Caco-2 (cell line): ENCODE measurements at regions not wholly inside any gene's neighbourhood (a gene's known extent, or its start where the extent isn't known, plus 50 kb on each side); places are given as distances from the start of the nearest gene placed in this dataset.

ENCODE experiments used
- BruUV-seq: library from RNA; stranded (reverse); fragments of 400-500 nt; replicated peaks from 2 replicates; lab custom pipeline; 2021; lab: Mats Ljungman, UMichigan
- CTCF ChIA-PET: fragments of 300-600 bp; sonication (Branson Sonifier 250); formaldehyde crosslinking; loops from one replicate; lab custom pipeline; 2022; ENCODE audit warnings: antibody characterized with exemption; lab: Charles Lee
- POLR2A ChIA-PET: fragments of 300-600 bp; sonication (Branson Sonifier 250); formaldehyde crosslinking; loops from one replicate; lab custom pipeline; 2022; ENCODE audit warnings: antibody characterized with exemption; lab: Charles Lee
- DNase-seq, 2 experiments: peaks; one replicate each; pipeline versions ENCODE4 v3.0.0 to v3.0.0-alpha.2; 2020 to 2022
- H3K27me3 ChIP-seq: replicated peaks from 2 replicates; pipeline ENCODE4 v1.6.0; 2011; ENCODE audit warnings: low read length; ENCODE audit not compliant: control insufficient read depth, insufficient read depth
- H3K36me3 ChIP-seq: 2 replicates; pipeline ENCODE4 v1.5.1; 2011; ENCODE audit warnings: low read length; ENCODE audit not compliant: control insufficient read depth, insufficient read depth
- H3K4me1 ChIP-seq: fragments of 250-450 bp; sonication (Bioruptor Pico); 2 replicates; pipeline ENCODE4 v1.5.1; 2020; ENCODE audit warnings: mild to moderate bottlenecking
- H3K4me3 ChIP-seq: 2 replicates; pipeline ENCODE4 v1.5.1; 2011; ENCODE audit warnings: low read depth, mild to moderate bottlenecking, control low read depth, low read length
- H3K9me3 ChIP-seq: fragments of 250-450 bp; sonication (Bioruptor Pico); 2 replicates; pipeline ENCODE4 v1.5.1; 2020; ENCODE audit warnings: mild to moderate bottlenecking, moderate library complexity
- H3K27ac Mint-ChIP-seq: one replicate; pipeline ENCODE4 v1.8.0; 2022; ENCODE audit warnings: mixed read lengths; ENCODE audit not compliant: unreplicated experiment
- H3K27me3 Mint-ChIP-seq: one replicate; pipeline ENCODE4 v1.8.0; 2022; ENCODE audit warnings: mixed read lengths; ENCODE audit not compliant: insufficient read depth, unreplicated experiment
- H3K36me3 Mint-ChIP-seq: one replicate; pipeline ENCODE4 v1.8.0; 2022; ENCODE audit warnings: mild to moderate bottlenecking, mixed read lengths; ENCODE audit not compliant: insufficient read depth, unreplicated experiment
- H3K4me1 Mint-ChIP-seq: one replicate; pipeline ENCODE4 v1.8.0; 2022; ENCODE audit warnings: low read depth, mixed read lengths; ENCODE audit not compliant: unreplicated experiment
- H3K4me3 Mint-ChIP-seq: one replicate; pipeline ENCODE4 v1.8.0; 2022; ENCODE audit warnings: mild to moderate bottlenecking, moderate library complexity, mixed read lengths; ENCODE audit not compliant: unreplicated experiment
- H3K9me3 Mint-ChIP-seq: one replicate; pipeline ENCODE4 v1.8.0; 2022; ENCODE audit warnings: mixed read lengths; ENCODE audit not compliant: unreplicated experiment
- intact Hi-C: fragments of 100-400 bp; cut with micrococcal nuclease; formaldehyde crosslinking; loops from one replicate; pipeline ENCODE4 v1.10.0; 2022; ENCODE audit not compliant: unreplicated experiment
- TF ChIP-seq, protein P1 (sequence below), 2 experiments: fragments of 200-600 bp in 1 of 2; IDR thresholded peaks; 1 replicate in 1 of 2; 2 replicates in 1 of 2; pipeline versions ENCODE4 v1.5.1 to v1.8.0; 2011 to 2022; ENCODE audit warnings: antibody characterized with exemption in 1 of 2, control low read depth in 1 of 2, inconsistent platforms in 1 of 2, low read depth in 1 of 2, low read length in 1 of 2, mild to moderate bottlenecking in 1 of 2, moderate library complexity in 1 of 2; ENCODE audit not compliant: insufficient read depth in 1 of 2, severe bottlenecking in 1 of 2, unreplicated experiment in 1 of 2

DNA sequence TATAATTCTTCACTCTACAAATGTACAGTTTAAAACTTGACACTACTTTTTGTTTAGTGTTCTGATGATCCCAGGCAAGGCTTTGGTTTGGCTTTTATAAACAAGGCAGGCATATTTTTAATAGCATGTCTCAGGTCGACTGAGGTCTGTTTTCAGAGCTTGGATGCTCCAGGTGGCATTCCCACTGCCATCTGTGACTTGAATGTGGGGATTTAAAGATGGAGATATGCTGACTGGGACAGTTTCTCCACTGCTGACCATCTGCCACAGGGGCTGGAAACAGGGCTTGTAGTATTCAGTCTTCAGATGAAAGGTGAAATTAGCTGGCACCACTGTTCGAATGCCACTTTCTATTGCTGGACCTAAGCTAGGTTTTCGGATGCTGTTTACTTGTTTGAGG, 1266.2 kb upstream of the CDH18 start:
- ChIA-PET POLR2A (no interaction called here), CTCF (no interaction called here)
- H3K27me3 Mint-ChIP-seq: peaks cover 4% of the 10 kb centered on the region
- H3K9me3 ChIP-seq: peaks cover 3% of the 10 kb centered on the region; the same call in 1 of the 2 replicates
- no peak for DNase-seq
- H3K36me3 Mint-ChIP-seq: no peaks in the 10 kb centered on the region
- intact Hi-C loops: no loop called here
- H3K27ac Mint-ChIP-seq: no peak overlapping the region
- no peaks in the 10 kb centered on the region for H3K4me1 Mint-ChIP-seq
- no peaks in the 10 kb centered on the region for H3K27me3 ChIP-seq
- BruUV-seq: no TSS peak
- no peaks in the 10 kb centered on the region for H3K4me1 ChIP-seq
- no peak overlapping the region for H3K4me3 Mint-ChIP-seq
- TF ChIP-seq, protein P1, sequence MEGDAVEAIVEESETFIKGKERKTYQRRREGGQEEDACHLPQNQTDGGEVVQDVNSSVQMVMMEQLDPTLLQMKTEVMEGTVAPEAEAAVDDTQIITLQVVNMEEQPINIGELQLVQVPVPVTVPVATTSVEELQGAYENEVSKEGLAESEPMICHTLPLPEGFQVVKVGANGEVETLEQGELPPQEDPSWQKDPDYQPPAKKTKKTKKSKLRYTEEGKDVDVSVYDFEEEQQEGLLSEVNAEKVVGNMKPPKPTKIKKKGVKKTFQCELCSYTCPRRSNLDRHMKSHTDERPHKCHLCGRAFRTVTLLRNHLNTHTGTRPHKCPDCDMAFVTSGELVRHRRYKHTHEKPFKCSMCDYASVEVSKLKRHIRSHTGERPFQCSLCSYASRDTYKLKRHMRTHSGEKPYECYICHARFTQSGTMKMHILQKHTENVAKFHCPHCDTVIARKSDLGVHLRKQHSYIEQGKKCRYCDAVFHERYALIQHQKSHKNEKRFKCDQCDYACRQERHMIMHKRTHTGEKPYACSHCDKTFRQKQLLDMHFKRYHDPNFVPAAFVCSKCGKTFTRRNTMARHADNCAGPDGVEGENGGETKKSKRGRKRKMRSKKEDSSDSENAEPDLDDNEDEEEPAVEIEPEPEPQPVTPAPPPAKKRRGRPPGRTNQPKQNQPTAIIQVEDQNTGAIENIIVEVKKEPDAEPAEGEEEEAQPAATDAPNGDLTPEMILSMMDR (IDR thresholded peaks at IDR 0.05; ENCODE audit: insufficient read depth in 1 of 2, low read depth in 1 of 2, low read length in 1 of 2, severe bottlenecking in 1 of 2, unreplicated experiment in 1 of 2): no peak
- no peaks in the 10 kb centered on the region for H3K36me3 ChIP-seq
- no peaks in the 10 kb centered on the region for H3K9me3 Mint-ChIP-seq
- H3K4me3 ChIP-seq: no peak overlapping the region

DNA sequence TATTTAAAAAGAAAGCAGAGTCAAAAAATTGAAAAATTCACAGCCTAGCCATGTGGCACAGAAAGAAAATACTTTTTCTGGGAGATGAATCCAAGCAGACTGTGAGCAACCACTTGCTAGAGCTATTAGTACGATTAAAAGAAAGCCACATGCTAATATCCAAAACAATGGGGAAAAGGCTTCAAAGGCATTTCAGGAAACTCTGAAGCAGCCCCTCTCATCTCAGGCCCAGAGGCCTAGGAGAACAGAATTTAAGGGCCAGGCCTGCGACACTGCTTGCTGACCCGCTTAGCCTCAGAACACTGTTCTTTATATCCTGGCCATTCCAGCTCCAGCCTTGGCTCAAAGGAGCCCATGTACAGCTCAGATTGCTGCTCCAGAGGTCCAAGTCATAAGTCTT, 1257.0 kb upstream of the CDH18 start:
- intact Hi-C loops: no loop called here
- TF ChIP-seq, protein P1 (IDR thresholded peaks at IDR 0.05; ENCODE audit: insufficient read depth in 1 of 2, low read depth in 1 of 2, low read length in 1 of 2, severe bottlenecking in 1 of 2, unreplicated experiment in 1 of 2): no peak
- Histone ChIP-seq H3K9me3 (no peaks in the 10 kb centered on the region), H3K4me3 (no peak overlapping the region), H3K27me3 (no peaks in the 10 kb centered on the region), H3K4me1 (no peaks in the 10 kb centered on the region), H3K36me3 (no peaks in the 10 kb centered on the region)
- CTCF ChIA-PET: no interaction called here
- POLR2A ChIA-PET: no interaction called here
- no peaks in the 10 kb centered on the region for H3K36me3 Mint-ChIP-seq
- H3K4me3 Mint-ChIP-seq: no peak overlapping the region
- H3K9me3 Mint-ChIP-seq: no peaks in the 10 kb centered on the region
- DNase-seq: no peak
- no peaks in the 10 kb centered on the region for H3K27me3 Mint-ChIP-seq
- no TSS peak for BruUV-seq
- H3K4me1 Mint-ChIP-seq: no peaks in the 10 kb centered on the region
- no peak overlapping the region for H3K27ac Mint-ChIP-seq

DNA sequence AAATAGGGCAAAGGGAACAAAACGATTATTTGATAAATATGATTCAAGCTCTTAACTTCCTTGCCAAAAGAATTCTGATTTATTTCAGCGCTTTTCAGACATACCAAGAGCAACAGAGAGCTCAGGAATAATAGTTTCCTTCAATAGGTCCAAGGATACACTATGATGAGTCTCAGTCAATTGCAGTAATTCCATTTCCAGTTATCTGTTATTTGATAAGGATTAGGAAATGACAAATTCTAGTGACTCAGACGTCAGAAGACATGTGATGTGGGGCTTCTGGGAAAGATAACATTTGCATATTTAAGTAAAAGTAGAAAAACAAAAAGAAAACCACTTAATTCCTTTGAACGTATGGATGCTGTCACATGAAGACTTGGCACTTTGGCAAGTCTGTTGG, 1250.8 kb upstream of the CDH18 start:
- no peaks in the 10 kb centered on the region for H3K9me3 ChIP-seq
- Mint-ChIP-seq H3K27ac (no peak overlapping the region), H3K36me3 (no peaks in the 10 kb centered on the region), H3K4me3 (no peak overlapping the region), H3K27me3 (no peaks in the 10 kb centered on the region), H3K4me1 (no peaks in the 10 kb centered on the region), H3K9me3 (no peaks in the 10 kb centered on the region)
- no peak overlapping the region for H3K4me3 ChIP-seq
- ChIA-PET CTCF (no interaction called here), POLR2A (no interaction called here)
- DNase-seq: no peak
- TF ChIP-seq, protein P1 (IDR thresholded peaks at IDR 0.05; ENCODE audit: insufficient read depth in 1 of 2, low read depth in 1 of 2, low read length in 1 of 2, severe bottlenecking in 1 of 2, unreplicated experiment in 1 of 2): no peak
- H3K36me3 ChIP-seq: no peaks in the 10 kb centered on the region
- no peaks in the 10 kb centered on the region for H3K27me3 ChIP-seq
- no peaks in the 10 kb centered on the region for H3K4me1 ChIP-seq
- no TSS peak for BruUV-seq
- intact Hi-C loops: no loop called here
